Stimulated activated CD8-positive, alpha-beta memory T cell treated with anti-CD3 and anti-CD28 coated beads, Interleukin-15, amount 100 ng/mL, for 48 hours (primary cell): ENCODE measurements at regions not wholly inside any gene's neighbourhood (a gene's known extent, or its start where the extent isn't known, plus 50 kb on each side); places are given as distances from the start of the nearest gene placed in this dataset.

Source experiments
- DNase-seq, 2 donors: peaks; one replicate each; pipeline ENCODE4 v3.0.0-alpha.2; 2020; ENCODE audit warnings: low read depth in 2 of 2

- DNase-seq: no peak
These were observed 72.4 kb upstream of the ISX start for GRCh38 chr22:34993548-34993947.

DNA sequence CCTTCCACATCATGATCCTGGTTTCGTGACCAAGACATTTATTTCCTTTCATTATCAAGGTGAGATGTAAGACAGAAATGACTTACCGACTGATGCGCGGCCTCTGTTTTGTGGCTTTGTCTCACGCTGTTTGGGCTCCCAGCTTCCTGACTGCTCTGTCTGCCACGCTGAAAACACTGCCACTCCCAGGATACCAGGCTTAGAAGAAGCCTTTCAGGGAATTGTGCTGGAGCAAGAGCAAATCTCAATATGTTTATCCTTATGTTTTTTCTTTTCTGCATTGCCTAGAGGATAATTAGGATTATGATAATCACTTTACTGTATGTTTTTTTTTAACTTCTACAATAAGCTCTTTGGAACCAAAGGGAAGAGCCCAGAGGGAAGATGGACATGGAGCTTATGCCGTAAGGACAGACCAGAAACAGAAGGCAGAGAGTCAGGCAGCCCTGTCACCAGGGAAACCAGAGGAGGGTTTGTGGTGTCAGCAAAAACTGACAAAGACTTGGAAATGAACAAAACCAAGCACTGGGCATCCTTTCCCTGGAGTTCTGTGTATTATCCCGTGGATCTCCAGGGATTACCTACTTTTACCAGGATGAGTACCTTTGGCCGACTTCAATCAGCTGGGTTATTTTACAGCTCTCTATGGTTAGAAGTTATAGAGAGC lies 68.2 kb upstream of the ISX start:
- no peak for DNase-seq

- DNase-seq: no peak
These were observed 67.0 kb upstream of the ISX start for GRCh38 chr22:34998921-34999320.

- DNase-seq: no peak
These were observed 57.7 kb upstream of the ISX start for GRCh38 chr22:35008213-35008612.

GRCh38 chr22:35010543-35010942 lies 55.4 kb upstream of the ISX start:
- no peak for DNase-seq

DNA sequence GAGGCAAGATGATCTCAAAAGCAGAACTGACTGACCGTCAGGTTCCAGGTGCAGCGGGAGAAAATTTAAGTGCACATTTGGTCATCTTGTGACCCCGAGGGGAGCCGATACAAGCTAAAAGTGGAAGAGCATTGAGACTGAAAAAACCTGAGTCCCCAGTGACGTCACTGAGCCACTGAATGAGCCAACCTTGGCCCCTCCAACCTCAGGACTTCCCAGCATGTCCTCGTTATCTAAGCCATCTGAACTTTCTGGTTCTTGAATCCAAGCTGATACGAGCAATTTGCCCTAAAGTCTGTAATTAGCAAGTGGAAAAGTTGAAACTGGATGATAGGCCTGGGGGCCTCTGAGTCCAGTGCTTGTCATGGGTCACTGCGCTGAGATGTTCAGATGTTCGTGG lies 51.1 kb upstream of the ISX start:
- DNase-seq: no peak
